ENCODE measurements at regions not wholly inside any gene's neighbourhood (a gene's known extent, or its start where the extent isn't known, plus 50 kb on each side); places are given as distances from the start of the nearest gene placed in this dataset.

DNA sequence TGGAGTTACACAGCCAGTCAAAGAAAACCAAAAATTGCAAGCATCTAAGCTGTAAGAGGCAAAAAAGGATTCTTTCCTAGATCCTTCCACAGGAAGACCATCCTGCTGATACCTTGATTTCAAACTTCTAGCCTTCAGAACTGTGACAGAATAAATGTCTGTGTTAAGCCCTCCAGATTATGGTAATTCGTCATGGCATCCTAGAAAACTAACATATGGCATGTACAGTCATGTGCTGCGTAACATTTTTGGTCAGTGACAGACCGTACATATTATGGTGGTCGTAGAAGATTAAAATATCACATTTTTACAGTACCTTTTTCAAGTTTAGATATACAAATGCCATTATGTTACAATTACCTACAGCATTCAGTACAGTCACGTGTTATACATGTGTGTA lies 660.9 kb upstream of the LMO3 start:
- no peak for TF ChIP-seq POLR2A (IDR thresholded peaks at IDR 0.05)
- TF ChIP-seq, protein P1, sequence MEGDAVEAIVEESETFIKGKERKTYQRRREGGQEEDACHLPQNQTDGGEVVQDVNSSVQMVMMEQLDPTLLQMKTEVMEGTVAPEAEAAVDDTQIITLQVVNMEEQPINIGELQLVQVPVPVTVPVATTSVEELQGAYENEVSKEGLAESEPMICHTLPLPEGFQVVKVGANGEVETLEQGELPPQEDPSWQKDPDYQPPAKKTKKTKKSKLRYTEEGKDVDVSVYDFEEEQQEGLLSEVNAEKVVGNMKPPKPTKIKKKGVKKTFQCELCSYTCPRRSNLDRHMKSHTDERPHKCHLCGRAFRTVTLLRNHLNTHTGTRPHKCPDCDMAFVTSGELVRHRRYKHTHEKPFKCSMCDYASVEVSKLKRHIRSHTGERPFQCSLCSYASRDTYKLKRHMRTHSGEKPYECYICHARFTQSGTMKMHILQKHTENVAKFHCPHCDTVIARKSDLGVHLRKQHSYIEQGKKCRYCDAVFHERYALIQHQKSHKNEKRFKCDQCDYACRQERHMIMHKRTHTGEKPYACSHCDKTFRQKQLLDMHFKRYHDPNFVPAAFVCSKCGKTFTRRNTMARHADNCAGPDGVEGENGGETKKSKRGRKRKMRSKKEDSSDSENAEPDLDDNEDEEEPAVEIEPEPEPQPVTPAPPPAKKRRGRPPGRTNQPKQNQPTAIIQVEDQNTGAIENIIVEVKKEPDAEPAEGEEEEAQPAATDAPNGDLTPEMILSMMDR (IDR thresholded peaks at IDR 0.05): no peak
